HCT116 (cell line): ENCODE measurements at regions not wholly inside any gene's neighbourhood (a gene's known extent, or its start where the extent isn't known, plus 50 kb on each side); places are given as distances from the start of the nearest gene placed in this dataset.

ENCODE experiments used
- ATAC-seq: fragments of 200-7000 bp; cut with Tn5 transposase; 2 replicates; pipeline ENCODE4 v1.9.1; 2020; ENCODE audit warnings: mild to moderate bottlenecking, moderate library complexity
- BruUV-seq: library from RNA; stranded (reverse); fragments of 400-500 nt; replicated peaks from 2 replicates; lab custom pipeline; 2021; lab: Mats Ljungman, UMichigan
- CTCF ChIA-PET: fragments of 300-600 bp; sonication (Branson Sonifier 250); formaldehyde crosslinking; loops from one replicate; lab custom pipeline; 2021; ENCODE audit warnings: antibody characterized with exemption; lab: Charles Lee
- POLR2A ChIA-PET: fragments of 300-600, 350-600 bp; sonication (Branson Sonifier 250); formaldehyde crosslinking; loops from one replicate; lab custom pipeline; 2021; ENCODE audit warnings: antibody characterized with exemption; lab: Charles Lee
- RAD21 ChIA-PET, 2 experiments: fragments of 300-600 bp; sonication (Branson Sonifier 250); formaldehyde crosslinking; loops; one replicate each; lab custom pipeline; 2023; ENCODE audit warnings: low total read pairs in 2 of 2; ENCODE audit not compliant: uncharacterized antibody in 2 of 2, unreplicated experiment in 2 of 2, low non-redundant PET in 1 of 2; lab: Charles Lee
- DNase-seq: peaks from one replicate; pipeline ENCODE4 v3.0.0-alpha.2; 2010; ENCODE audit warnings: low read depth, low spot score
- H2AFZ ChIP-seq: fragments of 200-600 bp; shearing (Covaris generic), sonication (generic); 2 replicates; pipeline ENCODE4 v1.6.1; 2017; ENCODE audit warnings: low read depth, mixed run types, mixed read lengths, antibody characterized with exemption, low read length; ENCODE audit not compliant: poor library complexity, severe bottlenecking
- H3K27ac ChIP-seq: 2 replicates; pipeline ENCODE4 v1.5.1; 2012; ENCODE audit warnings: low read depth, low read length
- H3K27me3 ChIP-seq: fragments of 200-600 bp; sonication (generic); 2 replicates; pipeline ENCODE4 v1.6.1; 2016; ENCODE audit warnings: mixed run types, low read length, mixed read lengths; ENCODE audit not compliant: insufficient read depth
- H3K36me3 ChIP-seq, 2 experiments: fragments of 200-500 bp in 1 of 2; fragments of 200-600 bp in 1 of 2; sonication (Bioruptor generic) in 1 of 2; sonication (generic) in 1 of 2; 2 replicates each; pipeline versions ENCODE4 v1.5.1 to v1.6.1; 2014 to 2016; ENCODE audit warnings: low read length in 2 of 2, inconsistent platforms in 1 of 2, mixed read lengths in 1 of 2, mixed run types in 1 of 2; ENCODE audit not compliant: insufficient read depth in 2 of 2, control insufficient read depth in 1 of 2
- H3K4me1 ChIP-seq, 2 experiments: fragments of 200-600 bp in 1 of 2; sonication (generic) in 1 of 2; 2 replicates each; pipeline versions ENCODE4 v1.5.1 to v1.6.1; 2012 to 2017; ENCODE audit warnings: low read length in 2 of 2, inconsistent platforms in 1 of 2, mild to moderate bottlenecking in 1 of 2, mixed read lengths in 1 of 2, mixed run types in 1 of 2, moderate library complexity in 1 of 2; ENCODE audit not compliant: insufficient read depth in 2 of 2, control insufficient read depth in 1 of 2
- H3K4me2 ChIP-seq: fragments of 200-600 bp; sonication (generic); 2 replicates; pipeline ENCODE4 v1.6.1; 2017; ENCODE audit warnings: mixed run types, low read length, mixed read lengths
- H3K4me3 ChIP-seq, 2 experiments: fragments of 200-600 bp in 1 of 2; sonication (generic) in 1 of 2; replicated peaks in 1 of 2; 2 replicates each; pipeline ENCODE4 v1.5.1; 2011 to 2016; ENCODE audit warnings: low read length in 2 of 2, control low read depth in 1 of 2, low read depth in 1 of 2, mild to moderate bottlenecking in 1 of 2, mixed read lengths in 1 of 2, mixed run types in 1 of 2
- H3K79me2 ChIP-seq: fragments of 200-600 bp; sonication (generic); 2 replicates; pipeline ENCODE4 v1.6.1; 2017; ENCODE audit warnings: mild to moderate bottlenecking, mixed run types, low read length, moderate library complexity, mixed read lengths; ENCODE audit not compliant: insufficient read depth
- H3K9ac ChIP-seq: fragments of 200-600 bp; sonication (generic); 2 replicates; pipeline ENCODE4 v1.6.1; 2016; ENCODE audit warnings: low read length, mixed read lengths
- H3K9me2 ChIP-seq: fragments of 200-600 bp; sonication (generic), shearing (Covaris generic); 2 replicates; pipeline ENCODE4 v1.6.1; 2017; ENCODE audit warnings: mixed run types, mild to moderate bottlenecking, moderate library complexity; ENCODE audit not compliant: insufficient read depth
- H3K9me3 ChIP-seq, 2 experiments: fragments of 200-500 bp in 1 of 2; fragments of 200-600 bp in 1 of 2; sonication (Bioruptor generic) in 1 of 2; sonication (generic) in 1 of 2; 2 replicates each; pipeline ENCODE4 v1.6.1; 2014 to 2017; ENCODE audit warnings: low read length in 2 of 2, mixed read lengths in 2 of 2, inconsistent platforms in 1 of 2, low read depth in 1 of 2, mild to moderate bottlenecking in 1 of 2, mixed run types in 1 of 2, moderate library complexity in 1 of 2; ENCODE audit not compliant: control insufficient read depth in 1 of 2, insufficient read depth in 1 of 2
- H4K20me1 ChIP-seq: fragments of 200-600 bp; sonication (generic), shearing (Covaris generic); 2 replicates; pipeline ENCODE4 v1.6.1; 2017; ENCODE audit warnings: mixed run types, mild to moderate bottlenecking, moderate library complexity; ENCODE audit not compliant: insufficient read depth
- EGR1 ChIP-seq: IDR thresholded peaks from 2 replicates; pipeline ENCODE4 v1.6.1; 2012; ENCODE audit warnings: low read depth
- EZH2 ChIP-seq: fragments of 200-600 bp; sonication (generic); IDR thresholded peaks from 2 replicates; pipeline ENCODE4 v1.6.1; 2017; ENCODE audit warnings: antibody characterized with exemption, mixed run types
- FOSL1 ChIP-seq: IDR thresholded peaks from 2 replicates; pipeline ENCODE4 v1.6.1; 2012; ENCODE audit warnings: low read depth
- JUND ChIP-seq: IDR thresholded peaks from 2 replicates; pipeline ENCODE4 v1.6.1; 2012
- POLR2AphosphoS5 ChIP-seq: IDR thresholded peaks from 2 replicates; pipeline ENCODE4 v1.6.1; 2011; ENCODE audit warnings: mild to moderate bottlenecking, low read depth, low read length, moderate library complexity
- REST ChIP-seq: IDR thresholded peaks from 2 replicates; pipeline ENCODE4 v1.6.1; 2012; ENCODE audit warnings: low read depth
- YY1 ChIP-seq: IDR thresholded peaks from 2 replicates; pipeline ENCODE4 v1.6.1; 2011; ENCODE audit warnings: low read length, low read depth, moderate library complexity, mild to moderate bottlenecking; ENCODE audit not compliant: insufficient replicate concordance; ENCODE audit errors: extremely low read depth
- intact Hi-C: fragments of 100-400 bp; cut with micrococcal nuclease; formaldehyde crosslinking; loops from 2 replicates; pipeline ENCODE4 v1.10.0; 2022

DNA sequence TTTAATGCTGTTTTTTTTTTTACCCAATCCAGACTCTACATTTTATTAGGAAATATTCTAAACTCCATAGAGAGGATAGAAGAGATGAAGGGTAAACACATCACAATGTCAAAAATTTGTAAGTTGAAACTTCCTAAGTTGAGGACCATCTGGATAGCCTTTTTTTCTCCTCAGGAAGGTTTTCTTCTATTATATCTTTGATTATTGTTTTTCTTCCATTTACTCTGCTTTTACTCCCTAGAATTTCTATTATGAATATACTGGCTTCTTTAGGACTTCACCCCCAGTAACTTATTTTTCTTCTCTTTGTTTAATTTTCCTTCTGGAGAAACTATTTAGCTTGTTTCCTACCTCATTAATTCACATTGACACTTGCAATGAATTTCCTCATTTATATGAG, 71.2 kb upstream of the SLIT2 start (continued):
- TF ChIP-seq YY1 (no peak), FOSL1 (no peak), EZH2 (no peak), EGR1 (no peak), JUND (no peak), REST (no peak), POLR2AphosphoS5 (no peak)

GRCh38 chr4:20178902-20179576, 72.7 kb upstream of the SLIT2 start:
- DNase-seq: no peak
- RAD21 ChIA-PET: no interaction called here
- ATAC-seq: no peak
- no peak overlapping the region for H3K4me2 ChIP-seq
- no peak overlapping the region for H3K4me3 ChIP-seq
- no peak overlapping the region for H2AFZ ChIP-seq
- H3K9me3 ChIP-seq: no peaks in the 10 kb centered on the region
- no peaks in the 10 kb centered on the region for H3K36me3 ChIP-seq
- H4K20me1 ChIP-seq: no peaks in the 10 kb centered on the region
- no peak overlapping the region for H3K9ac ChIP-seq
- no peaks in the 10 kb centered on the region for H3K27me3 ChIP-seq
- no peaks in the 10 kb centered on the region for H3K9me2 ChIP-seq
- intact Hi-C loops: no loop called here
- H3K27ac ChIP-seq: no peak overlapping the region
- TF ChIP-seq JUND (no peak), EZH2 (no peak), YY1 (no peak)
- TF ChIP-seq, all 23 proteins: peak for 0
- BruUV-seq: no TSS peak
- Histone ChIP-seq H3K4me1 (no peaks in the 10 kb centered on the region), H3K79me2 (no peaks in the 10 kb centered on the region)
- CTCF ChIA-PET: no interaction called here
- POLR2A ChIA-PET: no interaction called here
